K562 (cell line): ENCODE measurements at regions not wholly inside any gene's neighbourhood (a gene's known extent, or its start where the extent isn't known, plus 50 kb on each side); places are given as distances from the start of the nearest gene placed in this dataset.

ENCODE experiments used
- ATAC-seq: fragments of 200-7000 bp; cut with Tn5 transposase; 3 replicates; pipeline ENCODE4 v1.9.1; 2020; ENCODE audit warnings: moderate library complexity
- BruUV-seq: library from RNA; stranded (reverse); fragments of 400-500 nt; replicated peaks from 2 replicates; lab custom pipeline; 2021; lab: Mats Ljungman, UMichigan
- CTCF ChIA-PET: fragments of 300-600 bp; formaldehyde crosslinking; extraction: SDS; loops from one replicate; lab custom pipeline; 2021; ENCODE audit warnings: low intra/inter-chr PET ratio; lab: Yijun Ruan, JAX
- POLR2A ChIA-PET: fragments of 300-600, 350-650 bp; sonication (Branson Sonifier 250); formaldehyde crosslinking; extraction: SDS; loops from one replicate; lab custom pipeline; 2021; ENCODE audit warnings: antibody characterized with exemption, inconsistent platforms; lab: Yijun Ruan, JAX
- DNase-seq, 4 experiments: peaks; one replicate each; pipeline versions ENCODE4 v3.0.0 to v3.0.0-alpha.2; 2011 to 2018; ENCODE audit warnings: low spot score in 3 of 4, mixed read lengths in 3 of 4; ENCODE audit errors: extremely low read depth in 1 of 4
- FAIRE-seq: peaks from 2 replicates; lab custom pipeline; 2011; peaks lifted over from hg19 to GRCh38; lab: Jason Lieb, UNC
- H2AFZ ChIP-seq: 2 replicates; pipeline ENCODE4 v1.6.0; 2011; ENCODE audit warnings: low read depth, low read length, control low read depth, inconsistent platforms
- H3K27ac ChIP-seq: fragments of 200-600 bp; 3 replicates; pipeline ENCODE4 v1.8.0; 2011; ENCODE audit warnings: low read depth, mild to moderate bottlenecking, control low read depth, inconsistent platforms, low read length, moderate library complexity, mixed read lengths; ENCODE audit errors: extremely low read depth
- H3K27me3 ChIP-seq, 2 experiments: fragments of 300-600 bp in 1 of 2; 2 replicates in 1 of 2; 3 replicates in 1 of 2; pipeline versions ENCODE4 v1.6.0 to v1.8.0; 2011; ENCODE audit warnings: inconsistent platforms in 2 of 2, low read length in 2 of 2, mild to moderate bottlenecking in 1 of 2, mixed read lengths in 1 of 2, moderate library complexity in 1 of 2; ENCODE audit not compliant: control insufficient read depth in 2 of 2, insufficient read depth in 2 of 2
- H3K36me3 ChIP-seq: fragments of 300-600 bp; 3 replicates; pipeline ENCODE4 v1.8.0; 2011; ENCODE audit warnings: mild to moderate bottlenecking, low read length, inconsistent platforms; ENCODE audit not compliant: control insufficient read depth, insufficient read depth
- H3K4me1 ChIP-seq, 2 experiments: fragments of 200-600 bp in 1 of 2; replicated peaks in 1 of 2; 2 replicates in 1 of 2; 3 replicates in 1 of 2; pipeline versions ENCODE4 v1.5.1 to v1.8.0; 2011; ENCODE audit warnings: inconsistent platforms in 2 of 2, low read length in 2 of 2, mild to moderate bottlenecking in 1 of 2, mixed read lengths in 1 of 2, moderate library complexity in 1 of 2; ENCODE audit not compliant: control insufficient read depth in 2 of 2, insufficient read depth in 2 of 2
- H3K4me2 ChIP-seq: 2 replicates; pipeline ENCODE4 v1.6.1; 2011; ENCODE audit warnings: low read length, control low read depth, inconsistent platforms, mixed read lengths; ENCODE audit not compliant: insufficient read depth
- H3K4me3 ChIP-seq: fragments of 200-600 bp; sonication (generic), shearing (Covaris generic); 2 replicates; pipeline ENCODE4 v1.5.1; 2016; ENCODE audit warnings: control low read depth, inconsistent platforms
- H3K79me2 ChIP-seq: fragments of 200-600 bp; 3 replicates; pipeline ENCODE4 v1.8.0; 2011; ENCODE audit warnings: low read length, inconsistent platforms; ENCODE audit not compliant: control insufficient read depth, insufficient read depth
- H3K9ac ChIP-seq, 2 experiments: 2 replicates each; pipeline versions ENCODE4 v1.6.0 to v1.6.1; 2011; ENCODE audit warnings: low read depth in 2 of 2, low read length in 2 of 2, control low read depth in 1 of 2, inconsistent platforms in 1 of 2, mild to moderate bottlenecking in 1 of 2, mixed read lengths in 1 of 2; ENCODE audit not compliant: insufficient read depth in 1 of 2
- H3K9me1 ChIP-seq: one replicate; pipeline ENCODE4 v1.6.0; 2011; ENCODE audit warnings: inconsistent platforms, mild to moderate bottlenecking, low read length, moderate library complexity; ENCODE audit not compliant: control insufficient read depth, insufficient read depth
- H3K9me3 ChIP-seq: replicated peaks from 2 replicates; pipeline ENCODE4 v1.5.1; 2011; ENCODE audit warnings: low read depth, low read length, inconsistent platforms; ENCODE audit not compliant: control insufficient read depth, insufficient read depth
- H4K20me1 ChIP-seq: replicated peaks from 2 replicates; pipeline ENCODE4 v1.6.1; 2011; ENCODE audit warnings: low read length, inconsistent platforms, mixed read lengths; ENCODE audit not compliant: control insufficient read depth, insufficient read depth
- KAT8 ChIP-seq: fragments of 450-650 bp; IDR thresholded peaks from 2 replicates; pipeline ENCODE4 v1.6.1; 2016; ENCODE audit warnings: low read depth, mild to moderate bottlenecking
- PBX2 ChIP-seq, 2 experiments: IDR thresholded peaks in 1 of 2; conservative IDR thresholded peaks in 1 of 2; 2 replicates each; pipeline ENCODE4 v1.6.1; 2016; ENCODE audit warnings: low read depth in 2 of 2, mild to moderate bottlenecking in 1 of 2, missing compliant biosample characterization in 1 of 2, missing genetic modification characterization in 1 of 2, moderate library complexity in 1 of 2
- STAG1 ChIP-seq: sonication (generic); formaldehyde crosslinking; IDR thresholded peaks from 2 replicates; pipeline ENCODE4 v1.5.0; 2020; ENCODE audit warnings: missing genetic modification reagents, borderline replicate concordance
- TARDBP ChIP-seq: fragments of 450-650 bp; IDR thresholded peaks from 2 replicates; pipeline ENCODE4 v1.6.1; 2016
- ZNF584 ChIP-seq: fragments of 200-800 bp; sonication (Bioruptor generic); IDR thresholded peaks from 2 replicates; pipeline ENCODE4 v1.6.1; 2016; ENCODE audit warnings: low read depth, mild to moderate bottlenecking, missing genetic modification characterization, missing compliant biosample characterization
- WGBS: fragments of 100-300 bp; shearing (Covaris generic); methylation state at CpG from one replicate; pipeline ENCODE4 v1.1.6; 2016; ENCODE audit warnings: low coverage, mixed read lengths; ENCODE audit not compliant: insufficient coverage; ENCODE audit errors: missing lambda C conversion rate; 5-methylcytosine and 5-hydroxymethylcytosine counted together
- in situ Hi-C: fragments of 300-500 bp; cut with MboI; formaldehyde crosslinking; loops from 4 replicates; pipeline ENCODE4 v1.15.0; 2018; ENCODE audit warnings: inconsistent platforms, mixed read lengths
- intact Hi-C: fragments of 100-400 bp; cut with micrococcal nuclease; formaldehyde crosslinking; loops from 2 replicates; pipeline ENCODE4 v1.14.2; 2022

- Histone ChIP-seq H3K4me1 (no peaks in the 10 kb centered on the region), H3K9me1 (no peaks in the 10 kb centered on the region), H3K4me2 (no peak overlapping the region), H3K79me2 (no peaks in the 10 kb centered on the region), H3K4me3 (no peak overlapping the region), H3K36me3 (no peaks in the 10 kb centered on the region), H3K9me3 (no peaks in the 10 kb centered on the region), H3K27me3 (peaks cover 0 to 13% of the 10 kb centered on the region in 2 experiments; a peak in 1 of 5 replicates), H3K27ac (no peak overlapping the region), H2AFZ (no peak overlapping the region), H4K20me1 (no peaks in the 10 kb centered on the region), H3K9ac (no peak overlapping the region)
- WGBS: 0% methylated on average over 8 of the region's 14 CpGs
- POLR2A ChIA-PET: no interaction called here
- DNase-seq: no peak
- no peak for ATAC-seq
- in situ Hi-C loops: no loop called here
- intact Hi-C loops: no loop called here
- no peak for TF ChIP-seq ZNF584 (CRISPR knock-in tag)
- TF ChIP-seq PBX2 (CRISPR knock-in tag; IDR thresholded peaks at IDR 0.05; ENCODE audit: low read depth): no peak
- no peak for TF ChIP-seq PBX2 (tag; conservative IDR thresholded peaks at IDR 0.05; ENCODE audit: low read depth)
- no peak for TF ChIP-seq KAT8
- no peak for TF ChIP-seq STAG1 (CRISPR knock-in tag)
- no peak for TF ChIP-seq TARDBP
- BruUV-seq: no TSS peak
- FAIRE-seq: no peak
- CTCF ChIA-PET: no interaction called here
Measured at GRCh38 chr22:48453751-48454485, 1373.8 kb downstream of the BRD1 start.
